ENCODE measurements at regions not wholly inside any gene's neighbourhood (a gene's known extent, or its start where the extent isn't known, plus 50 kb on each side); places are given as distances from the start of the nearest gene placed in this dataset.
"Not testable (repeated sequence)": the region's sequence is repeated elsewhere in the genome, so short reads cannot be mapped to it uniquely, and the experiment has no call there.

DNA sequence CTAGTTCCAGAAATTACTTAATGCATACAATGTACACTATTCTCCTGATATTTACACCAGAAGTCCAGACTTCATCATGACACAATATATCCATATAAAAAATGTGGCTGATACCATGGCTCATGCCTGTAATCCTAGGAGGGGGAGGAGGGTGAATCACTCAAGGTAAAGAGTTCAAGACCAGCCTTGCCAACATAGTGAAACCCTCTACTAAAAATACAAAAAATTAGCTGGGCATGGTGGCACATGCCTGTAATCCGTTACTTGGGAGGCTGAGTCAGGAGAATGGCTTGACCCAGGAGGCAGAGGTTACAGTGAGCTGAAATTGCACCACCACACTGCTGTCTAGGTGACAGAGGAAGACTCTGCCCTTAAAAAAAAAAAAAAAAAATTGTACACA, 192.5 kb upstream of the HSFY2 start:
- Histone ChIP-seq H3K4me1 (ENCODE audit: insufficient read depth, low read length) (no peaks in the 10 kb centered on the region), H3K36me3 (ENCODE audit: insufficient read depth, low read depth, low read length) (peaks cover 8% of the 10 kb centered on the region; the same call in 1 of the 2 replicates), H3K9ac (ENCODE audit: low read depth, low read length) (no peak overlapping the region), H3K27me3 (ENCODE audit: insufficient read depth, low read length) (no peaks in the 10 kb centered on the region), H3K9me3 (ENCODE audit: insufficient read depth, low read depth, low read length) (no peaks in the 10 kb centered on the region), H3K4me3 (ENCODE audit: low read length) (no peak overlapping the region), H3K27ac (ENCODE audit: low read length) (no peak overlapping the region)

DNA sequence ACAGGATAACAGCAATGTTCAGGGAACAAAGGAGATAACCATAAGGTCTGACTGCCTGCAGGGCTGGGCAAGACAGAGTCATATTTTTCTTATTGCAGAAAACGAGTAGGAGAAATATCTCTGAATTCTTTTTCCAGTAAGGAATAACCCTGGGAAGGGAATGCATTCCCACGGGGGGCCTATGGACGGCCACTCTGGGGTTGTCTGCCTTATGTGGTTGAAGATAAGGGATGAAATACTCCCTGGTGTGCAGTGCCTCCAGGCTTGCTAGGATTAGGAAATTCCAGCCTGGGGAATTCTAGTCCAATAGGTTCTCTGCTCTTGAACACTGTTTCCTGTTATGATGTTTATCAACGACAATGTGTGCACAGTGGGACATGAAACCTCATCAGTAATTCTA, 185.3 kb upstream of the HSFY2 start:
- Histone ChIP-seq H3K9me3 (ENCODE audit: insufficient read depth, low read depth, low read length) (no peaks in the 10 kb centered on the region), H3K27me3 (ENCODE audit: insufficient read depth, low read length) (no peaks in the 10 kb centered on the region), H3K36me3 (ENCODE audit: insufficient read depth, low read depth, low read length) (no peaks in the 10 kb centered on the region), H3K4me1 (ENCODE audit: insufficient read depth, low read length) (no peaks in the 10 kb centered on the region; the same call in 1 of the 2 replicates), H3K4me3 (ENCODE audit: low read length) (no peak overlapping the region), H3K9ac (ENCODE audit: low read depth, low read length) (no peak overlapping the region), H3K27ac (ENCODE audit: low read length) (no peak overlapping the region)

DNA sequence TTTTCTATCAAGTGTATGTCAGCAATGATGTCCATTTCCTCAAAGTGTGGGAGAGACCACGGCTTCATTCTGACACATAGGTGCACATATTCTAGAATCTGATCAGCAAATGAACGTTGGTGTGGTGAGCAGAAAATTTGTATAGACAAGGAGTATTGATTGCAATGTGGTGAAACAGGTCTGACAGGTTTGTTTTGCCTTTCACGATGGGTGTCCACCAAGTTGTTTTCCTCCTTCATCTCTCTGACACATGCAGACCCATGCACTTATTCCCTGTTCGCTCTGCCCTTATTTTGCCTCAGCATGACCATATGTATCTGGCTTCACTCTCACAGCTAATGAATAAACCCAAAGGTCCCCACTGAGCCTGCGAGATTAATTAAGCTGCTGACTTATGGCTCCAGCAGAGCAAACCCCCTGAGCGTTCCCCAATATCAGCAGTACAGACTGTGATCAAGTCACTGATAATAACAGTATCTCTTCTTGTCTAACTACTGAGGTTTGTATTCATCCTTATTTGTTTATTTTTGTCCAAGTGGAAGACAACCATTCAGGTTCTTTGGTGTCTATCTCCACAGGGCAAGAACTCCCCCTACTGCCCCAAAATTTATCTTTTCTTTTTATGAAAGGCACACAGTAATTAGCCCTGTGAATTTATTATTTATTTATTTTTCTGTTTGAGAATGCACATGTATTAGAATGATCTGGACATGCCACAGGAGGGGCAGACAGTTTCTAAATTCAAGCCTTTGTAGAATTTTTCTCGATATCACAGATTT, 178.3 kb upstream of the HSFY2 start:
- no peaks in the 10 kb centered on the region for H3K27me3 ChIP-seq (ENCODE audit: insufficient read depth, low read length)
- no peak overlapping the region for H3K4me3 ChIP-seq (ENCODE audit: low read length)

DNA sequence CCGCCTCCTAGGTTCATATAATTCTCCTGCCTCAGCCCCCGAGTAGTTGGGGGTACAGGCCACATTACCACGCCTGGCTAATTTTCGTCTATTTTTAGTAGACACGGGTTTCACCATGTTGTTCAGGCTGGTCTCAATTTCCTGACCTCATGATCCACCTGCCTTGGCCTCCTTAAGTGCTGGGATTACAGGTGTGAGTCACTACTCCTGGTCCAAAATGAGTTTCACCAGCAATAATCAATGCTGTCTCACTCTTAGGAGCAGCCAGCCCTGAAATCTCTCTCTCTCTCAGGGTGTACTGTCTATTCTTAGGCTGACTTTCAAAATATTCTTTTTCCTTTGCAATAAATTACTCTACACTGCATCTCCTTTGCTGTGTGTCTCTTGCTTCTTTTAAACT, 177.5 kb upstream of the HSFY2 start:
- Histone ChIP-seq H3K27me3 (ENCODE audit: insufficient read depth, low read length) (no peaks in the 10 kb centered on the region), H3K4me1 (ENCODE audit: insufficient read depth, low read length) (peaks cover 8% of the 10 kb centered on the region; the same call in 1 of the 2 replicates), H3K27ac (ENCODE audit: low read length) (no peak overlapping the region), H3K9me3 (ENCODE audit: insufficient read depth, low read depth, low read length) (no peaks in the 10 kb centered on the region), H3K9ac (ENCODE audit: low read depth, low read length) (no peak overlapping the region), H3K4me3 (ENCODE audit: low read length) (no peak overlapping the region), H3K36me3 (ENCODE audit: insufficient read depth, low read depth, low read length) (no peaks in the 10 kb centered on the region)

More for the DNA sequence above, 178.3 kb upstream of the HSFY2 start:
- no peaks in the 10 kb centered on the region for H3K36me3 ChIP-seq (ENCODE audit: insufficient read depth, low read depth, low read length)
- no peak overlapping the region for H3K9ac ChIP-seq (ENCODE audit: low read depth, low read length)
- H3K9me3 ChIP-seq (ENCODE audit: insufficient read depth, low read depth, low read length) = no peaks in the 10 kb centered on the region
- H3K27ac ChIP-seq (ENCODE audit: low read length) = no peak overlapping the region
- peaks cover 8% of the 10 kb centered on the region; the same call in 1 of the 2 replicates for H3K4me1 ChIP-seq (ENCODE audit: insufficient read depth, low read length)

DNA sequence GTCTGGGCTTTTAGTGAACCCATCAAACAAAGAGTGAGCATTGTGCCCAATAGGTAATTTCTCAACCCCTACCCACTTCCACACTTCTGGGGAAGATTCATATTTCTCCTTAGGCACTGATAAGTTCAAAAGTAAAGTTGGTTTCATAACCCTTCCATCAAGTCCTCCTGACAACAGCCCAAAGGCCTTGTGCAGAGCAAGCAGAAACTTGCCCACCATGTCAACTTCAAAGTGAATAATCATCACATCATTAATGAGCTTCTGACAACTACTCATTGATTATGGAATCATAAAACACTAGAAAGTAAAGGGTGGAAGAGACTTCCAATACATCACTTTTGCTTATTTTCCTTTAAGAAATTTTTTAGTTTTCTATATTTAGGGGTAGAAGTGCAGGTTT, 163.3 kb upstream of the HSFY2 start:
- no peaks in the 10 kb centered on the region for H3K27me3 ChIP-seq (ENCODE audit: insufficient read depth, low read length)
- H3K4me1 ChIP-seq (ENCODE audit: insufficient read depth, low read length) = no peaks in the 10 kb centered on the region; the same call in 1 of the 2 replicates
- H3K4me3 ChIP-seq (ENCODE audit: low read length) = no peak overlapping the region
- H3K9ac ChIP-seq (ENCODE audit: low read depth, low read length) = no peak overlapping the region
- no peak overlapping the region for H3K27ac ChIP-seq (ENCODE audit: low read length)
- no peaks in the 10 kb centered on the region for H3K36me3 ChIP-seq (ENCODE audit: insufficient read depth, low read depth, low read length)
- H3K9me3 ChIP-seq (ENCODE audit: insufficient read depth, low read depth, low read length) = no peaks in the 10 kb centered on the region

DNA sequence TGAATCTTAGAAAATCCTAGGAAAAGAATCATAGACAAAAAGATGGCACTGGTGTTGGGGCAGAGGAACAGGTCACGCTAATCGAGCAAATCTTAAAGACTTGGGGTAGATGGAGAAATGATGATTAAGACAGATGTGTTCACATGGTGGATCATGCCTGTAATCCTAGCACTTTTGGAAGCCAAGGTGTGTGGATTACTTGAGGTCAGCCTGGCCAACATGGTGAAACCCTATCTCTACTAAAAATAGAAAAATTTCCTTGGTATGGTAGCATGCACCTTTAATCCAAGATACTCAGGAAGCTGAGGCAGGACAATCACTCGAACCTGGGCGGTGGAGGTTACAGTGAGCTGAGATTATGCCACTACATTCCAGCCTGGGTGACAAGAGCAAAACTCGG, 145.7 kb upstream of the HSFY2 start:
- H3K9me3 ChIP-seq (ENCODE audit: insufficient read depth, low read depth, low read length) = no peaks in the 10 kb centered on the region
- H3K4me3 ChIP-seq (ENCODE audit: low read length) = no peak overlapping the region
- no peaks in the 10 kb centered on the region for H3K27me3 ChIP-seq (ENCODE audit: insufficient read depth, low read length)
- H3K36me3 ChIP-seq (ENCODE audit: insufficient read depth, low read depth, low read length) = no peaks in the 10 kb centered on the region
- no peak overlapping the region for H3K27ac ChIP-seq (ENCODE audit: low read length)
- H3K4me1 ChIP-seq (ENCODE audit: insufficient read depth, low read length) = no peaks in the 10 kb centered on the region
- no peak overlapping the region for H3K9ac ChIP-seq (ENCODE audit: low read depth, low read length)

DNA sequence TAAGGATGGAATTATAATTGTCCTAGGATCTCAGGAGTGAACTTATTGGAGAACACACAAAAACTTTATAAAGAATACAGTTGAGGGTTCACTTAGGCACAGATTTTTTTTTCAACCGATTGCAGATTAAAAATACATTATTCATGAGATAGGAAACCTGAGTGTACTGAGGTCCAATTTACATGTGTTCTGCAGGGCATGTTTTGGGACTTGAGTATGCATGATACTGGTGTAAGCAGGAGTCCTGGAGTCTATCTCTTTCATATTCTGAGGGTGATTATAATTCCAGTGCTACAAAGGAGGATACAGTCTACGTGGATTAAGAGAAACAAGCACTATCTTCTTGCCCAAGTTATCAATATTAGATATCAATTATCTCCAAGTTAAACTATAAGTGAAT, 139.3 kb upstream of the HSFY2 start:
- Histone ChIP-seq H3K4me3 (ENCODE audit: low read length) (no peak overlapping the region), H3K27ac (ENCODE audit: low read length) (no peak overlapping the region), H3K9me3 (ENCODE audit: insufficient read depth, low read depth, low read length) (no peaks in the 10 kb centered on the region), H3K27me3 (ENCODE audit: insufficient read depth, low read length) (no peaks in the 10 kb centered on the region), H3K9ac (ENCODE audit: low read depth, low read length) (no peak overlapping the region), H3K36me3 (ENCODE audit: insufficient read depth, low read depth, low read length) (no peaks in the 10 kb centered on the region; the same call in 1 of the 2 replicates), H3K4me1 (ENCODE audit: insufficient read depth, low read length) (no peaks in the 10 kb centered on the region)

DNA sequence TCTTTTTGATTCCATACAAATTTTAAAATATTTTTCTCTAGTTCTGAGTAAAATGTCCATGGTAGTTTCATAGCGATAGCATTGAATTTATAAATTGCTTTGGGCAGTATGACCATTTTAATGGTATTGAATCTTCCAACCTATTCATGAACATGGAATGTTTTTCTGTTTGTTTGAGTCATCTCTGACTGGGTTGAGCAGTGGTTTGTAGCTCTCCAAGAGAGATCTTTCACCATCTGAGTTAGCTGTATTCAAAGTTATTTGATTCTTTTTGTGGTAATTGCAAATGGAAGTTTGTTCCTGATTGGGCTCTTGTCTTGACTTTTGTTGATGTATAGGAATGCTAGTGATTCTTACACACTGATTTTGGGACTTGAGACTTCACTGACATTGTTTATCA, 136.3 kb upstream of the HSFY2 start:
- Histone ChIP-seq H3K9ac (ENCODE audit: low read depth, low read length) (no peak overlapping the region), H3K36me3 (ENCODE audit: insufficient read depth, low read depth, low read length) (no peaks in the 10 kb centered on the region; the same call in 1 of the 2 replicates), H3K27ac (ENCODE audit: low read length) (no peak overlapping the region), H3K9me3 (ENCODE audit: insufficient read depth, low read depth, low read length) (no peaks in the 10 kb centered on the region), H3K4me3 (ENCODE audit: low read length) (no peak overlapping the region), H3K27me3 (ENCODE audit: insufficient read depth, low read length) (no peaks in the 10 kb centered on the region), H3K4me1 (ENCODE audit: insufficient read depth, low read length) (no peaks in the 10 kb centered on the region)

DNA sequence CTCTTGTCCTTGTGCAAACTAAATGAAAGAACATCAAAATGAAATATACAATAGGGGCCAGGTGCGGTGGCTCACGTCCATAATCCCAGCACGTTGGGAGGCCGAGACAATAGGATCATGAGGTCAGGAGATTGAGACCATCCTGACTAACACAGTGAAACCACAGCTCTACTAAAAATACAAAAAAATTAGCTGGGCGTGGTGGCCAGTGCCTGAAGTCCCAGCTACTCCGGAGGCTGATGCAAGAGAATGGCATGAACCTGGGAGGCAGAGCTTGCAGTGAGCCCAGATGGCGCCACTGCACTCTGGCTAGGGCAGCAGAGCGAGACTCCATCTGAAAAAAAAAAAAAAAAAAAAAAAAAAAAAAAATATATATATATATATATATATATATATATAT, 132.7 kb upstream of the HSFY2 start:
- H3K9me3 ChIP-seq (ENCODE audit: insufficient read depth, low read depth, low read length); H3K36me3 ChIP-seq (ENCODE audit: insufficient read depth, low read depth, low read length); H3K9ac ChIP-seq (ENCODE audit: low read depth, low read length); H3K4me3 ChIP-seq (ENCODE audit: low read length); H3K27ac ChIP-seq (ENCODE audit: low read length); H3K4me1 ChIP-seq (ENCODE audit: insufficient read depth, low read length); H3K27me3 ChIP-seq (ENCODE audit: insufficient read depth, low read length): not testable (repeated sequence)

DNA sequence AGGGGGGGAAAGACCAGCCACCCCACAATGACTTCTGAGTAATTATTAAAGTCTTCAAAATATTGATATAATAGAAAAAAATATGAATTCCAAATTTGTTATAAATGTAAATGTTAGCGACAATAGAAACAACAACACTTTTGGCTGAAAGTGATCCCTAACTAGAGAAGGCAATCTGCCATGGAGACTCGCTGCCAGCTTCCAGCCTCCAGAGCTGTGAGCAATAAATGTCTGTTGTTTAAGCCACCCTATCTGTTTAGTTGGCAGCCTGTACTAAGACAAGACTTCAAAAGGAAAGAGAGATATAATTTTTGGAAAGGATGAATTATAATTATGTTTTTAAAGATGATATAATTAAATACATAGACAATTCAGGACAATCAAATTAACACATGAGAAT, 130.8 kb upstream of the HSFY2 start:
- peaks cover 4% of the 10 kb centered on the region; the same call in 1 of the 2 replicates for H3K4me1 ChIP-seq (ENCODE audit: insufficient read depth, low read length)
- no peaks in the 10 kb centered on the region for H3K9me3 ChIP-seq (ENCODE audit: insufficient read depth, low read depth, low read length)

DNA sequence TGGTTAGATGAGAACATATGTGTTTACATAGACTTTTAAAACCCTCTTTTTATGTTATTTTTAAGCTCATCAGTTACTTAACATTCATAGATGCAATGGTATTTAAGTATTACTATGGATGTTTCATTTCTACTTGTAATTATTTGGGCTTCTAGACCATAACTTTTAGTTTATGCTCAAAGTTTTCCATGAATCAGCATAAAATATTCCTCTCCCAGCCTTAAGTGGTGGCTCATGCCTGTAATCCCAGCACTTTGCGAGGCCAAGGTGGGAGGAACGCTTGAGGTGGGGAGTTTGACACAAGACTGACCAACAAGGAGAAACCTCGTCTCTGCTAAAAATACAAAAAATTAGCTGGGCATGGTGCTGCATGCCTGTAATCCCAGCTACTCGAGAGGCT, 118.5 kb upstream of the HSFY2 start:
- Histone ChIP-seq H3K27ac (ENCODE audit: low read length) (no peak overlapping the region), H3K4me3 (ENCODE audit: low read length) (no peak overlapping the region), H3K9me3 (ENCODE audit: insufficient read depth, low read depth, low read length) (no peaks in the 10 kb centered on the region), H3K9ac (ENCODE audit: low read depth, low read length) (no peak overlapping the region), H3K27me3 (ENCODE audit: insufficient read depth, low read length) (no peaks in the 10 kb centered on the region), H3K4me1 (ENCODE audit: insufficient read depth, low read length) (no peaks in the 10 kb centered on the region), H3K36me3 (ENCODE audit: insufficient read depth, low read depth, low read length) (no peaks in the 10 kb centered on the region)

More for the DNA sequence above, 130.8 kb upstream of the HSFY2 start:
- no peaks in the 10 kb centered on the region for H3K36me3 ChIP-seq (ENCODE audit: insufficient read depth, low read depth, low read length)
- H3K27me3 ChIP-seq (ENCODE audit: insufficient read depth, low read length) = no peaks in the 10 kb centered on the region
- H3K4me3 ChIP-seq (ENCODE audit: low read length) = no peak overlapping the region
- H3K9ac ChIP-seq (ENCODE audit: low read depth, low read length) = no peak overlapping the region
- H3K27ac ChIP-seq (ENCODE audit: low read length) = no peak overlapping the region

DNA sequence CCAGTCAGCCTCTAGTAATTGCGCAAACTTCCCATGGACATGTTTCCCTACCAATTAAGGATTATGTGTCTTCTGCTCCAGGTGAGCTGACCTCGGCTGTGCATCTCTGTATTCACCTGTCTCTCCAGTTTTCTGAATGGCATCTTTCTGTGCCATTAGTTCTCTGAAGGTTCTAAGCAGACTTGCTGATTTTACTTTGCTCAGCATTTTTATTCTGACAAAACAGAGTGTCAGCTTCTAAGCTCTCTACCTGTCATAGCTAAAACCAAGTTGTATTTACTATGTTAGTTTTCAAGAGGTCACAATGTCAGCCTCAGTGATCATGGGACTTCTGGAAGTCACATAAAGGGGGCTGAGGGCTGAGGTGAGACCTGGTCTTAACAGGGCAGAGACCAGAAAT, 116.0 kb upstream of the HSFY2 start:
- Histone ChIP-seq H3K9me3 (ENCODE audit: insufficient read depth, low read depth, low read length) (no peaks in the 10 kb centered on the region), H3K4me3 (ENCODE audit: low read length) (no peak overlapping the region), H3K9ac (ENCODE audit: low read depth, low read length) (no peak overlapping the region), H3K36me3 (ENCODE audit: insufficient read depth, low read depth, low read length) (no peaks in the 10 kb centered on the region), H3K4me1 (ENCODE audit: insufficient read depth, low read length) (no peaks in the 10 kb centered on the region; the same call in 1 of the 2 replicates), H3K27me3 (ENCODE audit: insufficient read depth, low read length) (no peaks in the 10 kb centered on the region), H3K27ac (ENCODE audit: low read length) (no peak overlapping the region)

Measured in iPS-20b (cell line).